ENCODE measurements at regions not wholly inside any gene's neighbourhood (a gene's known extent, or its start where the extent isn't known, plus 50 kb on each side); places are given as distances from the start of the nearest gene placed in this dataset.
A peak's percentile ranks its signal among the peaks of the same experiment; 100 is the strongest.
"Not testable (repeated sequence)": the region's sequence is repeated elsewhere in the genome, so short reads cannot be mapped to it uniquely, and the experiment has no call there.

- Histone ChIP-seq H3K27me3 (replicated peaks) (no peaks in the 10 kb centered on the region), H3K36me3 (replicated peaks) (no peaks in the 10 kb centered on the region), H3K4me3 (ENCODE audit: low read depth, low read length) (no peak overlapping the region), H3K27ac (no peak overlapping the region)
- in situ Hi-C loops (cut with HindIII; ENCODE audit: low pct_ligation_motif_present, low sequenced_read_pairs), result no loop called here
- no peak for DNase-seq
- TF ChIP-seq, protein P1, sequence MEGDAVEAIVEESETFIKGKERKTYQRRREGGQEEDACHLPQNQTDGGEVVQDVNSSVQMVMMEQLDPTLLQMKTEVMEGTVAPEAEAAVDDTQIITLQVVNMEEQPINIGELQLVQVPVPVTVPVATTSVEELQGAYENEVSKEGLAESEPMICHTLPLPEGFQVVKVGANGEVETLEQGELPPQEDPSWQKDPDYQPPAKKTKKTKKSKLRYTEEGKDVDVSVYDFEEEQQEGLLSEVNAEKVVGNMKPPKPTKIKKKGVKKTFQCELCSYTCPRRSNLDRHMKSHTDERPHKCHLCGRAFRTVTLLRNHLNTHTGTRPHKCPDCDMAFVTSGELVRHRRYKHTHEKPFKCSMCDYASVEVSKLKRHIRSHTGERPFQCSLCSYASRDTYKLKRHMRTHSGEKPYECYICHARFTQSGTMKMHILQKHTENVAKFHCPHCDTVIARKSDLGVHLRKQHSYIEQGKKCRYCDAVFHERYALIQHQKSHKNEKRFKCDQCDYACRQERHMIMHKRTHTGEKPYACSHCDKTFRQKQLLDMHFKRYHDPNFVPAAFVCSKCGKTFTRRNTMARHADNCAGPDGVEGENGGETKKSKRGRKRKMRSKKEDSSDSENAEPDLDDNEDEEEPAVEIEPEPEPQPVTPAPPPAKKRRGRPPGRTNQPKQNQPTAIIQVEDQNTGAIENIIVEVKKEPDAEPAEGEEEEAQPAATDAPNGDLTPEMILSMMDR (IDR thresholded peaks at IDR 0.05; ENCODE audit: low read depth, low read length, missing control alignments), result no peak
Observed at GRCh38 chr13:93036380-93036779, 190.2 kb upstream of the GPC6 start.

GRCh38 chr13:93037780-93038179 lies 188.8 kb upstream of the GPC6 start:
- Histone ChIP-seq H3K4me3 (ENCODE audit: low read depth, low read length) (no peak overlapping the region), H3K27ac (no peak overlapping the region), H3K27me3 (replicated peaks) (no peaks in the 10 kb centered on the region), H3K36me3 (replicated peaks) (no peaks in the 10 kb centered on the region)
- TF ChIP-seq, protein P1 (IDR thresholded peaks at IDR 0.05; ENCODE audit: low read depth, low read length, missing control alignments), result no peak
- in situ Hi-C loops (cut with HindIII; ENCODE audit: low pct_ligation_motif_present, low sequenced_read_pairs), result no loop called here
- no peak for DNase-seq

- TF ChIP-seq, protein P1 (IDR thresholded peaks at IDR 0.05; ENCODE audit: low read depth, low read length, missing control alignments), result no peak
- in situ Hi-C loops (cut with HindIII; ENCODE audit: low pct_ligation_motif_present, low sequenced_read_pairs), result no loop called here
- DNase-seq, result no peak
- Histone ChIP-seq H3K4me3 (ENCODE audit: low read depth, low read length) (no peak overlapping the region), H3K27ac (no peak overlapping the region), H3K27me3 (replicated peaks) (no peaks in the 10 kb centered on the region), H3K36me3 (replicated peaks) (no peaks in the 10 kb centered on the region)
Observed at GRCh38 chr13:93038187-93038586, 188.4 kb upstream of the GPC6 start.

GRCh38 chr13:93039131-93039530 lies 187.5 kb upstream of the GPC6 start:
- Histone ChIP-seq H3K27ac (no peak overlapping the region), H3K36me3 (replicated peaks) (no peaks in the 10 kb centered on the region), H3K4me3 (ENCODE audit: low read depth, low read length) (no peak overlapping the region), H3K27me3 (replicated peaks) (no peaks in the 10 kb centered on the region)
- peak; percentile 54 for DNase-seq
- TF ChIP-seq, protein P1 (IDR thresholded peaks at IDR 0.05; ENCODE audit: low read depth, low read length, missing control alignments), result no peak
- in situ Hi-C loops (cut with HindIII; ENCODE audit: low pct_ligation_motif_present, low sequenced_read_pairs), result no loop called here

DNA sequence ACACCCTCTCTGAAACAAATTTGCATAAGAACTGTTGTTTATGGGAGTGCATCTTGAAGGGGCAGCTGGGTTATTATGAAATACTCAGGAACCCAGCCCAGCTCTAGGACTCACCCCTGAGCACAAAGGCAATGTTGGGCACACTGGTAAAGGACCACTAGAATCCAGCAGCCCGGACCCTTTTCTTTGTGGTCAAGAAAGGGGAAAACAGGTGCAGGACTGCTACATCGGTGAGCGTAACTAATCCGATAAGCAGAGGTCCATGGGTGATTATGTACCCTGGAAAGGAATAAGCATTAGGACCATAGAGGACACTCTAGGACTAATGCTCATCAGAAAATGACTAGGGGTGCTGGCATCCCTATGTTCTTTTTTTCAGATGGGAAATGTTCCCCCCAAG lies 185.0 kb upstream of the GPC6 start:
- H3K4me3 ChIP-seq (ENCODE audit: low read depth, low read length); DNase-seq; in situ Hi-C loops (cut with HindIII; ENCODE audit: low pct_ligation_motif_present, low sequenced_read_pairs); H3K27me3 ChIP-seq (replicated peaks); H3K27ac ChIP-seq; H3K36me3 ChIP-seq (replicated peaks): not testable (repeated sequence)

DNA sequence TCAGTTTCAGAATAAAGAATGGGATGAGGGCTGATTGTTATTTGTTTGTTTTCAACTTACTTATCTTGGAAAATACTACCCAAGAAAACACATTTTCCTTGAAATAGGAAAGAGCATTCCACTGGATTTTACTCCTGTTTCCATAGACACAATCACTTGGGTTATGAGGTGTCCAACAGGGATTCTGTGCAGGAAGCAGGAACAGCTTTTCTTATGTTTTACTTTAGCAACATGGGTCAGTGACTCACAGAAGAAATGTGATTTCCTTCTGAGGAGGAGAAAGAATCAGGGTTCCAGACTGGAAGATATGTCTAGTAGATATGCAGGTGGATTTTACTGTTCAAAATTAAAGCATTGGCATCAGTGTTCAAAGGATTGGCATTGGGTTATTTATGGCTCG lies 180.8 kb upstream of the GPC6 start:
- H3K4me3 ChIP-seq (ENCODE audit: low read depth, low read length), result no peak overlapping the region
- DNase-seq, result peak; percentile 28

More for the DNA sequence above, 180.8 kb upstream of the GPC6 start:
- no peaks in the 10 kb centered on the region for H3K36me3 ChIP-seq (replicated peaks)
- H3K27ac ChIP-seq, result no peak overlapping the region
- in situ Hi-C loops (cut with HindIII; ENCODE audit: low pct_ligation_motif_present, low sequenced_read_pairs), result no loop called here
- H3K27me3 ChIP-seq (replicated peaks), result no peaks in the 10 kb centered on the region
- TF ChIP-seq, protein P1 (IDR thresholded peaks at IDR 0.05; ENCODE audit: low read depth, low read length, missing control alignments), result no peak

All from brain microvascular endothelial cell (primary cell).